HFFc6 (cell line): ENCODE measurements at regions not wholly inside any gene's neighbourhood (a gene's known extent, or its start where the extent isn't known, plus 50 kb on each side); places are given as distances from the start of the nearest gene placed in this dataset.

Experiments used
- DNase-seq: peaks from one replicate; pipeline ENCODE4 v3.0.0-alpha.2; 2018
- H3K27ac Mint-ChIP-seq: 2 replicates; pipeline ENCODE4 v1.8.0; 2020; ENCODE audit warnings: mild to moderate bottlenecking, mixed read lengths
- H3K27me3 Mint-ChIP-seq: 2 replicates; pipeline ENCODE4 v1.8.0; 2021; ENCODE audit warnings: mild to moderate bottlenecking, moderate library complexity, mixed read lengths; ENCODE audit not compliant: insufficient read depth
- H3K36me3 Mint-ChIP-seq: 2 replicates; pipeline ENCODE4 v1.8.0; 2021; ENCODE audit warnings: low read depth, mixed read lengths
- H3K4me1 Mint-ChIP-seq: 2 replicates; pipeline ENCODE4 v1.8.0; 2020; ENCODE audit warnings: low read depth, mixed read lengths
- H3K4me3 Mint-ChIP-seq: 2 replicates; pipeline ENCODE4 v1.8.0; 2020; ENCODE audit warnings: mild to moderate bottlenecking, moderate library complexity, mixed read lengths
- H3K9me3 Mint-ChIP-seq: 2 replicates; pipeline ENCODE4 v1.8.0; 2020; ENCODE audit warnings: mild to moderate bottlenecking, mixed read lengths
- TF ChIP-seq, protein P1 (sequence below): fragments of 200-600 bp; sonication (generic); IDR thresholded peaks from 2 replicates; pipeline ENCODE4 v1.5.0; 2021; ENCODE audit warnings: antibody characterized with exemption, mild to moderate bottlenecking

- Mint-ChIP-seq H3K9me3 (peaks cover 61% of the 10 kb centered on the region), H3K4me3 (no peak overlapping the region), H3K27me3 (no peaks in the 10 kb centered on the region), H3K36me3 (peaks cover 4% of the 10 kb centered on the region; the same call in 1 of the 2 replicates), H3K27ac (no peak overlapping the region), H3K4me1 (no peaks in the 10 kb centered on the region)
- TF ChIP-seq, protein P1, sequence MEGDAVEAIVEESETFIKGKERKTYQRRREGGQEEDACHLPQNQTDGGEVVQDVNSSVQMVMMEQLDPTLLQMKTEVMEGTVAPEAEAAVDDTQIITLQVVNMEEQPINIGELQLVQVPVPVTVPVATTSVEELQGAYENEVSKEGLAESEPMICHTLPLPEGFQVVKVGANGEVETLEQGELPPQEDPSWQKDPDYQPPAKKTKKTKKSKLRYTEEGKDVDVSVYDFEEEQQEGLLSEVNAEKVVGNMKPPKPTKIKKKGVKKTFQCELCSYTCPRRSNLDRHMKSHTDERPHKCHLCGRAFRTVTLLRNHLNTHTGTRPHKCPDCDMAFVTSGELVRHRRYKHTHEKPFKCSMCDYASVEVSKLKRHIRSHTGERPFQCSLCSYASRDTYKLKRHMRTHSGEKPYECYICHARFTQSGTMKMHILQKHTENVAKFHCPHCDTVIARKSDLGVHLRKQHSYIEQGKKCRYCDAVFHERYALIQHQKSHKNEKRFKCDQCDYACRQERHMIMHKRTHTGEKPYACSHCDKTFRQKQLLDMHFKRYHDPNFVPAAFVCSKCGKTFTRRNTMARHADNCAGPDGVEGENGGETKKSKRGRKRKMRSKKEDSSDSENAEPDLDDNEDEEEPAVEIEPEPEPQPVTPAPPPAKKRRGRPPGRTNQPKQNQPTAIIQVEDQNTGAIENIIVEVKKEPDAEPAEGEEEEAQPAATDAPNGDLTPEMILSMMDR: no peak
- no peak for DNase-seq
Observed at GRCh38 chr10:130459011-130459410, 322.8 kb downstream of the GLRX3 start.

- TF ChIP-seq, protein P1: no peak
- Mint-ChIP-seq H3K9me3 (peaks cover 59% of the 10 kb centered on the region), H3K27me3 (no peaks in the 10 kb centered on the region)
Observed at GRCh38 chr10:130459851-130460490, 323.8 kb downstream of the GLRX3 start.

DNA sequence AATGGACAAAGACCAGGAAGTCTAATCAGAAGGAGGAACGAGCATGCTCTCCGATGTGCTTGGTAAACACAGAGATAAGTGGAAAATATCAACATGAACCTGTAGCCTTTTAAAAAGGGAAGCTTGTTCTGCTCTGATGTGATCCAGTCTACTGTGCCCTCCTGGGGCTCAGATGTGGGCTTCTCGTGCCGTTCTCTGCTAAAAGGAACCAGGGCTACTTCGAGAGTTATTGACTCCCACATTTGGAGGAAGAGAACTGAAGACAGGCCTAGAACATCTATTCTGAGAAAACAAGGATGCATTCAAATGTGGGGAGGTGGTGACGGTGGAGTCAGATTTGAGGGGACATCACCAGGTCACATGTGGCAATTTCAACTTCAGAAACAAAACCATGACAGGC lies 325.4 kb downstream of the GLRX3 start:
- Mint-ChIP-seq H3K4me1 (no peaks in the 10 kb centered on the region), H3K27ac (no peak overlapping the region), H3K9me3 (peaks cover 62% of the 10 kb centered on the region), H3K36me3 (peaks cover 4% of the 10 kb centered on the region; the same call in 1 of the 2 replicates), H3K4me3 (no peak overlapping the region), H3K27me3 (no peaks in the 10 kb centered on the region)
- TF ChIP-seq, protein P1: no peak
- no peak for DNase-seq

More at GRCh38 chr10:130459851-130460490, 323.8 kb downstream of the GLRX3 start:
- no peaks in the 10 kb centered on the region for H3K4me1 Mint-ChIP-seq
- H3K36me3 Mint-ChIP-seq: peaks cover 4% of the 10 kb centered on the region; the same call in 1 of the 2 replicates
- DNase-seq: no peak
- H3K4me3 Mint-ChIP-seq: no peak overlapping the region
- H3K27ac Mint-ChIP-seq: no peak overlapping the region

- H3K27me3 Mint-ChIP-seq: peaks cover 4% of the 10 kb centered on the region; the same call in 1 of the 2 replicates
- TF ChIP-seq, protein P1: no peak
- H3K36me3 Mint-ChIP-seq: peaks cover 8% of the 10 kb centered on the region; the same call in 1 of the 2 replicates
- H3K4me3 Mint-ChIP-seq: no peak overlapping the region
- no peak overlapping the region for H3K27ac Mint-ChIP-seq
- DNase-seq: no peak
- H3K4me1 Mint-ChIP-seq: no peaks in the 10 kb centered on the region
- H3K9me3 Mint-ChIP-seq: peaks cover 68% of the 10 kb centered on the region
Observed at GRCh38 chr10:130463104-130463875, 327.1 kb downstream of the GLRX3 start.

DNA sequence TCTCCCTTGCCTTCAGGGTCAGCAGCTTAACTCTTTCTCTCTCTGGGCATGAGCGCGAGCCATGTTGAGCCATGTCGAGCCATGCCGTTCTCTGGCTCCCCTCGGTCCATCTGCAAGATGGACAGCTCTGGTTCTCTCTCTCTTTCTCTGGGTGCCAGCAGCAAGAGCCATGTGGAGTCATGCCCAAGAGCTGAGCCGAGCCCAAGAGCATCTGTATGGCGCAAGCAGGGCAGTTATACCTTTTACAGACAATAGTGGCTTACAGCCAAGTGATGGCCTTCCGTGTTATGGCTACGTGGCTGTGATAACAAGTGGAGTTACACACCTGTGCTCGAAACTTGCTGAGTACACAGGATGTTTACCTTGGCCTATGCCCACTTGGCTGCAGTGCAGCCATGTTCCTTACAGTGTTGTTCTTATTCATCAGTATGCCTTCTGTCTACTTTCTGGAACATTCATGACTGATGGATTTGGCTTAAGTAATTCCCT lies 327.7 kb downstream of the GLRX3 start:
- no peak overlapping the region for H3K27ac Mint-ChIP-seq
- peaks cover 8% of the 10 kb centered on the region for H3K36me3 Mint-ChIP-seq

More for the DNA sequence above, 327.7 kb downstream of the GLRX3 start:
- Mint-ChIP-seq H3K9me3 (peaks cover 66% of the 10 kb centered on the region), H3K4me3 (no peak overlapping the region), H3K27me3 (peaks cover 4% of the 10 kb centered on the region; the same call in 1 of the 2 replicates), H3K4me1 (no peaks in the 10 kb centered on the region)
- DNase-seq: no peak
- TF ChIP-seq, protein P1: no peak
